Ishikawa (cell line): ENCODE measurements at regions not wholly inside any gene's neighbourhood (a gene's known extent, or its start where the extent isn't known, plus 50 kb on each side); places are given as distances from the start of the nearest gene placed in this dataset.

Source experiments
- EGR1 ChIP-seq: IDR thresholded peaks from 2 replicates; pipeline ENCODE4 v1.6.1; 2012
- EP300 ChIP-seq: IDR thresholded peaks from 2 replicates; pipeline ENCODE4 v1.6.1; 2012; ENCODE audit warnings: borderline replicate concordance
- FOXM1 ChIP-seq: IDR thresholded peaks from 2 replicates; pipeline ENCODE4 v1.6.1; 2012; ENCODE audit warnings: low read depth, borderline replicate concordance
- MAX ChIP-seq: IDR thresholded peaks from 2 replicates; pipeline ENCODE4 v1.6.1; 2012
- YY1 ChIP-seq: IDR thresholded peaks from 2 replicates; pipeline ENCODE4 v1.6.1; 2012; ENCODE audit warnings: low read depth

- no peak for TF ChIP-seq EGR1
- TF ChIP-seq EP300: no peak
- no peak for TF ChIP-seq FOXM1
- TF ChIP-seq MAX: no peak
- TF ChIP-seq YY1: no peak
Measured at GRCh38 chr2:144161061-144161460, 358.9 kb downstream of the ZEB2 start.
